C4-2B (cell line): ENCODE measurements at regions not wholly inside any gene's neighbourhood (a gene's known extent, or its start where the extent isn't known, plus 50 kb on each side); places are given as distances from the start of the nearest gene placed in this dataset.

Experiments used
- H3K27ac ChIP-seq: fragments of 450-650 bp; 2 replicates; pipeline ENCODE4 v1.5.1; 2017
- ZFX ChIP-seq: fragments of 450-650 bp; IDR thresholded peaks from 2 replicates; pipeline ENCODE4 v1.6.1; 2017
- TF ChIP-seq, protein P1 (sequence below): fragments of 450-650 bp; conservative IDR thresholded peaks from 2 replicates; pipeline ENCODE4 v1.5.1; 2017; ENCODE audit warnings: mild to moderate bottlenecking

DNA sequence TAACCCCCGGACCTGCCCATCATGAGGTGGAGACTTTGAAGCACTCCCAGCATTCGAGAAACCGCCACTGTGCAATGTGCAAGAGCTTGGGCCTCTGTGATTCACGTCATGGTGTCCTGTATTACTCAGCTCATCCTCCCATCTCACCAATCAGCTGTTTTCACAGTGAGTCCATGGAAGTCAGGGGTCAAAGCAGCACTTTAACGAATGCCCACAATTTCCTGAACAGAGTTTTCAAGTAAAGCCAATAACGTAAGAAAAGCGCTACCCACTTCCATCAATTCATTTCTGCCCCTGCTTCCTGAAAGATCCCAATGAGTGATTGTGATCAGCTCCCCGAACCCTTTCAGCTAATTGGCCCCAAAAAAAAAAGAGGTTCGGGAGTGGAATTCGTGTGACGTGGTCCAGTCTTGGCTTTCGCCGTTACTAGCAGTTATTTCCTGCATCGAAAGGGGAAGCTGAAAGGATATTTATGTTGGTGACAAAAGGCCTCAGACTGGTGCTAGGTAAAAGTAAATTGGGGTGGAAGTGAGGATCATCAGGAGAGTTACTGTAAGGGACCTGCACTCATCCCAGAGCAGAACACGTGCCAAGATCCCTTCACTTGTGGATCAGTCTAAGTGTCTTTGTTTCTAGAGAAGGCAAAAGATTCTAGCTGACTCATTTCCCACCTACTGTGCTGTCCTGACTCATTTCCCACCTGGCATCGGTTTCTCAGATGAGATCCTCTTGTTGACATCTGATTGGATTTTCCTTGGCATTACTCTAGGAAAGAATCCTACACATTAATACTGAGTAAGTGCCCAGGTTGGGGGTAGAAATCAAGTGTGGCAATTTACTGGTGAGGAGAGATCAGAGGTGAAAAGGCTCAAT, 136.7 kb upstream of the NUDT7 start:
- no peak for TF ChIP-seq ZFX
- TF ChIP-seq, protein P1, sequence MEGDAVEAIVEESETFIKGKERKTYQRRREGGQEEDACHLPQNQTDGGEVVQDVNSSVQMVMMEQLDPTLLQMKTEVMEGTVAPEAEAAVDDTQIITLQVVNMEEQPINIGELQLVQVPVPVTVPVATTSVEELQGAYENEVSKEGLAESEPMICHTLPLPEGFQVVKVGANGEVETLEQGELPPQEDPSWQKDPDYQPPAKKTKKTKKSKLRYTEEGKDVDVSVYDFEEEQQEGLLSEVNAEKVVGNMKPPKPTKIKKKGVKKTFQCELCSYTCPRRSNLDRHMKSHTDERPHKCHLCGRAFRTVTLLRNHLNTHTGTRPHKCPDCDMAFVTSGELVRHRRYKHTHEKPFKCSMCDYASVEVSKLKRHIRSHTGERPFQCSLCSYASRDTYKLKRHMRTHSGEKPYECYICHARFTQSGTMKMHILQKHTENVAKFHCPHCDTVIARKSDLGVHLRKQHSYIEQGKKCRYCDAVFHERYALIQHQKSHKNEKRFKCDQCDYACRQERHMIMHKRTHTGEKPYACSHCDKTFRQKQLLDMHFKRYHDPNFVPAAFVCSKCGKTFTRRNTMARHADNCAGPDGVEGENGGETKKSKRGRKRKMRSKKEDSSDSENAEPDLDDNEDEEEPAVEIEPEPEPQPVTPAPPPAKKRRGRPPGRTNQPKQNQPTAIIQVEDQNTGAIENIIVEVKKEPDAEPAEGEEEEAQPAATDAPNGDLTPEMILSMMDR: no peak

DNA sequence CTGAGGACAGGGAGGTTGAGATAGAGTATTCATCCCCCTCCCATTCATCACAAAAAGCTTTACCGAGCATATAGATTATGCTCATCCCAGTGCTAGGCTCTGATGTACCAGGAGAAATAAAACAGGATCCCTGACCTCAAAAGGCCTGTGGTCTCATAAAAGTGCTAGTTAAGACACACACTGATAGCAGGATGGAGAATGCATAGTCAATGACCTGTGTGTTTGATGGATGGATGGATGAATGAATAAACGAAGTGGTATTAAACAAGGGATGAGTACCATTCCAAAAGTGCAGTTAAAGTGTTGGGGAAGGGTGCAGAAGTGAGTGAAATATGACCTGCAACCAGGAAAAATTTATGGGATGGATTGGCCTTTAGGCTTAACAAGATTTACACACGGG, 133.9 kb upstream of the NUDT7 start:
- H3K27ac ChIP-seq: no peak overlapping the region
- TF ChIP-seq, protein P1: no peak
- no peak for TF ChIP-seq ZFX

More for the DNA sequence above, 136.7 kb upstream of the NUDT7 start:
- no peak overlapping the region for H3K27ac ChIP-seq

DNA sequence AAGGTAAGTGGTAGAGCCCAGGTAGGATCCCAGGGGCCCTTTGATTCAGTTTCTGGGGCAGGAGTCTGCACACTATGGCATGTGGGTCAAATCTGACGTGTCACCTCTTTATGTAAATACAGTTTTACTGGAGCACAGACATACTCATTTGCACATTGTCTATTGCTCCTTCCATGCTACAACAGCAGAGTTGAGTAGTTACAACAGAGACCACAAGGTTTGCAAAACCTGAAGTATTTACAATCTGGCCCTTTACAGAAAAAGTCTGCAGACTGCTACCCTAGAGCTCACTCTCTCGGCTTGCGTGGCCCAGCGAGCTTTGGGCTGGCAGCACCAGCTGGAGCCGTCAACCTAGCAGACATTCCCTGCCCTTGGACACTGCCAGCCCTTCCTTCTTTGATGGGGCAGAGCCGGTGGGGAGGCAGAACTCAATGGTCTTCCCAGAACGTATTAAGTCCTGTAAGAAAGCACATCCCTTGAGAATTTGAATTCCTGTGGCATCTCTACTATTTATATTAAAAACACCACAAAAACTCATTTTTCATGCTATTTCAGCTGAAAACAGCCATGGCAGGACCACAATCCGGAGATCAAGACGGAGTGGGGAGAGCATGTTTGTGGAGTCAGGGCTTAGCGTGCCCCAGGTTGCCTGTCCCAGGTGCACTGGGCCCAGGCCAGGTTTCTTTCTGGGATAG, 133.1 kb upstream of the NUDT7 start:
- H3K27ac ChIP-seq: no peak overlapping the region
- TF ChIP-seq, protein P1: no peak
- no peak for TF ChIP-seq ZFX

DNA sequence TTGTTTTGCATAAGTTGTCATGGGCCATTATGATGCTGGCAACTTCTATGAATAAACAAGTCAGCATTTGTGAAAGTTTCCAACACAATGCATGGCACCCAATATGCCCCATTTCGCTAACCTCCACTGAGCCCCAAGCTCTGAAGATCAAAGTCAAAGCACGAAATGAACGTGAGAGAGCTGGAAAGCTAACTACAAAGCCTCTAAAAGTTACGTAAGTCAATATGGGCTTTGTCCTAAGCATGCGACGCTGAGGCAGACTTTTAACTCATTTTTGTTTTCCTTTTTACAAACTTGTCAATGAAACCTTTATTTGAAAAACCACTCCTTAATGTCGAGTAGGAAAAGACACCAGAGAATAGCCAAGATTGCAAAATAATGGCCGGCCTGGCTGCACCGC, 131.6 kb upstream of the NUDT7 start:
- H3K27ac ChIP-seq: no peak overlapping the region
- no peak for TF ChIP-seq ZFX
- TF ChIP-seq, protein P1: no peak

DNA sequence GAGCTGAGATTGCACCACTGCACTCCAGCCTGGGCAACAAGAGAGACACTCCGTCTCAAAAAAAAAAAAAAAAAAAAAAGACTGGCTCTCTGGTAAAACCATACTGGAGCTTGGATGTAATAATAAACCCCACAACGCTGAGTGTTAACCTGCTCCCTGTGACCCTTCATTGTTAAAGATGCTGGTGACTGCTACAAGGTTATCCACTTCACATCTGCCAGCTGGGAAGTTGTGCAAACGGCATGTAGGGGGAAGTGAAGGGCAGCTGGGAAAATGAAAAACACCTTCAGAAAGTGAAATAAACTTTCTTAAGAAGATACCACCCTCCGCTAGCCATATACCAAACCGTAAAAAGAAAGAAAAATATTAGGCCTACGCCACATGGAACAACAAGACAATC, 131.0 kb upstream of the NUDT7 start:
- no peak overlapping the region for H3K27ac ChIP-seq
- TF ChIP-seq, protein P1: no peak
- TF ChIP-seq ZFX: no peak

DNA sequence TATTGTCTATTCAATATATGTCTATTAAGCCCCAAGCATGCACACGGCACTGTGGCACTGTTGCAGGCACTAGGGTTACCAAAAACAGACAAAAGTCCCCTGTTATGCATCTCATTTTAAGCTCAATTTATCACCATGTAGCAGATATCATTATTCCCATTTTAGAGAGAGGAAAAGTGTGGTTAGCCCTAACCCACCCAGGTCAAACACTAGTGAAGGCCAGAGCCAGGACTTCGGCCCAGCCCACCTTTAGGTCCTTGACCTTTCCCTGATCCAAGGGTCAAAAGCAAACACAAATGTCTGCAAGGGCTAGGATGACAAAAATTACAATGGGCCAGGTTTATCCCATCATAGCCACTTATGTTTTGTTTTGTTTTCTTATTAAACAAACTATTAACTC, 130.3 kb upstream of the NUDT7 start:
- no peak overlapping the region for H3K27ac ChIP-seq
- TF ChIP-seq ZFX: no peak
- TF ChIP-seq, protein P1: no peak

DNA sequence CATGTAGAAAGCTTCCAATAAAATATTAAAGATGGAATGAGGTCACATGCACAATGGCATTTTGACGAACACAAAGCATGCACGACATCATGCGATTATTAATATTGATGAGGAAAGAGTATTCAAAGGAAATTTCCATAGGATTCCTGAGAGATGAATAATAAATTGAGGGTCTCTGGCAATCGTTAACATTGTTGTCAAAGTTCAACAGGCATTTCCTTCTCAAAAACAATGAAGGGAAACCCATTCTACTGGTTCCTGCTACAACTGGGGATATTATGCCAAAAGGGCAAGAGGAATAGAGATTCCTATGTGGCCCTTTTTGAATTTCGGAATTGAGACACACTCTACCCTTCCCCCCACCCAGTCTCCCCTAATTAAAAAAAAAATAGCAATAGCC, 128.3 kb upstream of the NUDT7 start:
- no peak for TF ChIP-seq ZFX
- TF ChIP-seq, protein P1: no peak
- H3K27ac ChIP-seq: no peak overlapping the region
